Upper lobe of left lung (tissue), 6 donors: ENCODE measurements at regions not wholly inside any gene's neighbourhood (a gene's known extent, or its start where the extent isn't known, plus 50 kb on each side); places are given as distances from the start of the nearest gene placed in this dataset.

Experiments used
- ATAC-seq, 2 donors: fragments of 200-7000 bp; cut with Tn5 transposase; one replicate each; pipeline ENCODE4 v1.9.1; 2022; ENCODE audit warnings: mild to moderate bottlenecking in 2 of 2, moderate library complexity in 2 of 2; ENCODE audit not compliant: low FRiP score in 2 of 2
- DNase-seq, 2 donors: peaks; one replicate each; pipeline ENCODE4 v3.0.0-alpha.2; 2019 to 2020
- H3K27ac ChIP-seq, 4 donors: fragments of 200-600 bp; sonication (generic); one replicate each; pipeline ENCODE4 v1.5.1; 2016 to 2019
- H3K27me3 ChIP-seq, 4 donors: fragments of 200-600 bp; sonication (generic); one replicate each; pipeline ENCODE4 v1.5.1; 2017 to 2019
- H3K36me3 ChIP-seq, 4 donors: fragments of 200-600 bp; sonication (generic); one replicate each; pipeline ENCODE4 v1.5.1; 2016 to 2019
- H3K4me1 ChIP-seq, 4 donors: fragments of 200-600 bp; sonication (generic); one replicate each; pipeline ENCODE4 v1.5.1; 2018 to 2019
- H3K4me3 ChIP-seq, 4 donors: fragments of 200-600 bp; sonication (generic); one replicate each; pipeline ENCODE4 v1.5.1; 2017 to 2019; ENCODE audit warnings: mild to moderate bottlenecking in 2 of 4, moderate library complexity in 1 of 4
- H3K9me3 ChIP-seq, 4 donors: fragments of 200-600 bp; sonication (generic); one replicate each; pipeline ENCODE4 v1.5.1; 2018 to 2019
- CTCF ChIP-seq, 6 experiments: fragments of 450-650 bp in 4 of 6; fragments of 200-600 bp in 2 of 6; sonication (generic) in 2 of 6; IDR thresholded peaks; one replicate each; pipeline ENCODE4 v1.5.1; 2016 to 2019; ENCODE audit warnings: antibody characterized with exemption in 6 of 6
- EP300 ChIP-seq, 4 donors: sonication (generic); formaldehyde crosslinking; IDR thresholded peaks; one replicate each; pipeline ENCODE4 v1.5.1; 2017; ENCODE audit warnings: antibody characterized with exemption in 4 of 4, control low read depth in 2 of 4
- POLR2A ChIP-seq, 4 donors: fragments of 450-650 bp; IDR thresholded peaks; one replicate each; pipeline ENCODE4 v1.5.1; 2016 to 2017; ENCODE audit warnings: antibody characterized with exemption in 4 of 4, mild to moderate bottlenecking in 2 of 4
- POLR2AphosphoS5 ChIP-seq, 2 donors: sonication (generic); formaldehyde crosslinking; IDR thresholded peaks; one replicate each; pipeline ENCODE4 v1.5.1; 2017; ENCODE audit warnings: antibody characterized with exemption in 2 of 2
- WGBS, 2 donors: methylation state at CpG; one replicate each; pipeline ENCODE4 v1.1.5; 2017 to 2018; 5-methylcytosine and 5-hydroxymethylcytosine counted together
- donor health status: DM: no; HTN: no; CAD: no; lungs with moderate emphysema.
- donor health status: DM: no; HTN: yes; CAD: no; lungs with severe emphysema.

- WGBS, 2 donors = 90 to 96% methylated on average over 4 of the region's 4 CpGs
- Histone ChIP-seq H3K4me3 (no peak overlapping the region), H3K36me3 (no peaks in the 10 kb centered on the region), H3K27ac (no peak overlapping the region), H3K9me3 (no peaks in the 10 kb centered on the region), H3K27me3 (no peaks in the 10 kb centered on the region), H3K4me1 (peaks cover 0 to 2% (median 0%) of the 10 kb centered on the region in 4 donors)
- no peak for ATAC-seq
- DNase-seq = no peak
- no peak for TF ChIP-seq CTCF (IDR thresholded peaks at IDR 0.05)
- no peak for TF ChIP-seq POLR2AphosphoS5 (IDR thresholded peaks at IDR 0.05)
- no peak for TF ChIP-seq EP300 (IDR thresholded peaks at IDR 0.05)
- TF ChIP-seq POLR2A (IDR thresholded peaks at IDR 0.05) = no peak
Measured at GRCh38 chr2:8095978-8096377, 585.9 kb upstream of the ID2 start.

GRCh38 chr2:8096484-8096883 is 585.4 kb upstream of the ID2 start:
- Histone ChIP-seq H3K4me3 (no peak overlapping the region), H3K9me3 (no peaks in the 10 kb centered on the region), H3K27me3 (no peaks in the 10 kb centered on the region), H3K36me3 (no peaks in the 10 kb centered on the region), H3K4me1 (no peaks in the 10 kb centered on the region), H3K27ac (no peak overlapping the region)
- ATAC-seq = no peak
- TF ChIP-seq POLR2A (IDR thresholded peaks at IDR 0.05) (no peak), POLR2AphosphoS5 (IDR thresholded peaks at IDR 0.05) (no peak), CTCF (IDR thresholded peaks at IDR 0.05) (no peak), EP300 (IDR thresholded peaks at IDR 0.05) (no peak)
- 94 to 95% methylated on average over 1 of the region's 1 CpG for WGBS, 2 donors
- no peak for DNase-seq

- 84 to 89% methylated on average over 4 to 6 of the region's 6 CpGs for WGBS, 2 donors
- no peaks in the 10 kb centered on the region for H3K4me1 ChIP-seq
- H3K27ac ChIP-seq = no peak overlapping the region
- ATAC-seq (no peak), DNase-seq (no peak)
- no peaks in the 10 kb centered on the region for H3K36me3 ChIP-seq
- TF ChIP-seq POLR2AphosphoS5 (IDR thresholded peaks at IDR 0.05) = no peak
- no peak for TF ChIP-seq CTCF (IDR thresholded peaks at IDR 0.05)
- no peak for TF ChIP-seq POLR2A (IDR thresholded peaks at IDR 0.05)
- TF ChIP-seq EP300 (IDR thresholded peaks at IDR 0.05) = no peak
- no peaks in the 10 kb centered on the region for H3K9me3 ChIP-seq
- no peaks in the 10 kb centered on the region for H3K27me3 ChIP-seq
- no peak overlapping the region for H3K4me3 ChIP-seq
Measured at GRCh38 chr2:8098476-8099266, 583.2 kb upstream of the ID2 start.

- ATAC-seq = no peak
- WGBS, 2 donors = 81 to 84% methylated on average over 4 of the region's 4 CpGs
- no peak for TF ChIP-seq POLR2A (IDR thresholded peaks at IDR 0.05)
- no peak for TF ChIP-seq POLR2AphosphoS5 (IDR thresholded peaks at IDR 0.05)
- no peak for TF ChIP-seq EP300 (IDR thresholded peaks at IDR 0.05)
- no peak for TF ChIP-seq CTCF (IDR thresholded peaks at IDR 0.05)
- Histone ChIP-seq H3K27me3 (no peaks in the 10 kb centered on the region), H3K4me3 (no peak overlapping the region), H3K4me1 (no peaks in the 10 kb centered on the region), H3K36me3 (no peaks in the 10 kb centered on the region), H3K27ac (no peak overlapping the region), H3K9me3 (no peaks in the 10 kb centered on the region)
- no peak for DNase-seq
Measured at GRCh38 chr2:8099267-8099582, 582.6 kb upstream of the ID2 start.
